ENCODE measurements at regions not wholly inside any gene's neighbourhood (a gene's known extent, or its start where the extent isn't known, plus 50 kb on each side); places are given as distances from the start of the nearest gene placed in this dataset.

DNA sequence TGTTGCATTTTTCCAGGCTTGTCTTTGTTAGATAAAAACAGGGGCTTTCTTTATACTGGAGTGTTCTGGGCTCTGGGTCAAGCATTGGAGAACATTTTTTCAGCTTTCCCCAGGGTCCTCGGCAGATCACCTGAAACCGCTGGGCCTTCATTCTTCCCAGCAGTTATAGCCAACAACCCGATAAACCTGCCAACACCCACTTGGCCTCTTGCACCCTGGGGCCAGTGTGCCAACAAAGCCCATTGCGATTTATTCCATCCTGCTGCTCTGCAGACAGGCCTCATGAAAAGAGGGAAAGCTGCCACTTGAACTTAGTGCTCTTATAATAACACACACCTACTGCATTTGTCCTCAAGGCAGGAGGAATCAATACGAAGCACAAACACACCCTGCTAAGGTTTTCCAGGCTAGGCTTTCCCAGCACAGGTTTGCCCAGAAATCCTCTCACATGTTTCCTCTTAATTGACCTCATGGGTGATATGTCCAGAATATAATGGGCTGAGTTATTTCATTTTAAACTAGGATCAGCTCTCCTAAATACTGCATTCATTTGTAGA is 669.3 kb downstream of the LIG4 start:
- DNase-seq, result no peak

GRCh38 chr13:107534548-107534947 is 680.8 kb downstream of the LIG4 start:
- DNase-seq, result no peak

DNA sequence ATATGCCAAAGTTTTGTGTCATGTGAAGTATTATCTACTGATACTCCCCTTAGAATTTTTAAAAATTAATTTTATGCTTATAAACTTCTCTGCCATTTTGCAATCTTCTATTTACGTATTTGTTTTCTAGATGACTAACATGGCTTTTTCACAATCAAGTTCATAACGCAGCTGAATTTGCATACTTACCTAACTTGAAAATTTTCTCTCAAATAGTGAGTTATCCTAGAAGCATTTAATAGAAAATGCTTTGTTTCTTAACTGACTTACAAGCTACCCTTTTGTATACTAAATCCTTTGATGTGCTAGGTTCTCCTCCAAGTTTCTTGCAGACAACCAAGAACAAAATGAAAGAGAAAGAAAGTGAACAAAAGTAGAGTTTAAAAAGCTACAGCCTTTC is 683.5 kb downstream of the LIG4 start:
- DNase-seq, result no peak

GRCh38 chr13:107531180-107531579 is 684.2 kb downstream of the LIG4 start:
- no peak for DNase-seq

DNA sequence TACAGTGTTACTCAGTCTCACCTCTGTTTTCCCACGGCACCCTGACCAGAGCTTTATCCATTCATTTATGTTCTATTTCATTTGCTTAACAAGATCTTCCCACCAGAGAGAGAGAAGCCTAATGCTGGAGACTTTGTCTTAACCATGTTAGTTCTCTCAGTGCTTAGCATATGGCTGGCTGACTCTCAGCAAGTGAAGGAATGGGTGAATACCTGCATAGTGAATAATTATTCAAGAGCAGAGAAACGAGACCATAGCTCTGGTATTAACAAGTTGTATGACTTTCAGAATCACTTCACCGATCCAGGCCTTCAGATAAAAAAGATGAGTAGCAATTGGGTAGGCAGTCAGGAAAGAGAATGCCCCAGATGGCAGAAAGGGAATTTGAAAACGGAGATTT is 686.3 kb downstream of the LIG4 start:
- no peak for DNase-seq

GRCh38 chr13:107518780-107519179 is 696.6 kb downstream of the LIG4 start:
- no peak for DNase-seq

GRCh38 chr13:107518292-107518691 is 697.0 kb downstream of the LIG4 start:
- no peak for DNase-seq

- DNase-seq, result no peak
Observed at GRCh38 chr13:107516517-107516916, 698.8 kb downstream of the LIG4 start.

GRCh38 chr13:107512551-107512950 is 702.8 kb downstream of the LIG4 start:
- DNase-seq, result no peak

- no peak for DNase-seq
Observed at GRCh38 chr13:107497661-107498060, 717.7 kb downstream of the LIG4 start.

GRCh38 chr13:107493266-107493665 is 722.1 kb downstream of the LIG4 start:
- DNase-seq, result no peak

- DNase-seq, result no peak
Observed at GRCh38 chr13:107482688-107483087, 732.6 kb downstream of the LIG4 start.

DNA sequence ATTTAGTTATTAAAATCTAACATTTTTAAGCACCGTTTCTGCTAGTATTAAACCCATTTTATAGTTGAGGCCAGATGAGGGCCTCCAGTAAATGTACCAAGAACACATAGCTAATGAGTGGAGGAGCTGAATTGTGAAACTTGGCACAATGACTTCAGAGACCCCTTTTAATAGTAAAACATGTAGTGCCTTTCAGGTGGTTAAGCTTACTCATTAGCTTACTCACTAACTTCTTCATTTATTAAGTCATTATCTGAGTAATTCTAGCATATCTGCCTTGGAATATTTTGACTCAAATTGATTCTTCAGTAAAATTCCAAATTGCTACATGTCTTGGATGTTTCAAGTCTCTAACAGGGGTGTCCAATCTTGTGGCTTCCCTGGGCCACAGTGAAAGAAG is 735.2 kb downstream of the LIG4 start:
- DNase-seq, result no peak

- DNase-seq, result no peak
Observed at GRCh38 chr13:107477772-107478379, 737.5 kb downstream of the LIG4 start.

DNA sequence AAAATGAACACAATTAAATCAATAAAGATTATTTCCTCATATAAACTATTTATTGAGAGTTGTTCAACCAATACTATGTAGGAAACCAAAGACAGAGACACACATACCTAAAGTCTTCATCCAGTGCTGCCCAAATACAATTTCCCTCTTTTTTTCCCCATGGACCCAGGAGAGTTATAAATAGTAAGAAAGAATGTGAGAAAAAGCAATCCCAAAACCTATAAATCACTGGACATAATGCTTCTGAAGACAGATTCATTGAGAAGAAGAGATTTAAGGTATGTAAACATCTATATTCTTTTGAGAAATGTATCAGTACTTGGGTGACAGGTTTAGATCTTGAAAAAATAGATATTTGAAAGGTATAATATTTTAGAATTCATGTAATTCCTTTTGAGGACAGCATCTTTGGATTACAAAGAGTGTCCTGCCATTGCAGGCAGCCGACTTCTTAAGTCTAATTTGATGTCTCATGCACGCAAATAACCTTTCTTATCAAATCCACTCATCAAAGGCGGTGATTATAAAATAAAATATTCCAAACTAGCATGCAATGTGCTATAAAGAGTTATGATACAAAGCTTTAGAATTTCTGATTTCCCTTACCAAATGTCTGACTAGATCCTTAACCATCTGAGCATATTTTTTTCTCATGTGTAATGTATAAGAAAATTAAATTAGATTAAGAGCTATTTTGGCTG is 739.4 kb downstream of the LIG4 start:
- no peak for DNase-seq

GRCh38 chr13:107473253-107473652 is 742.1 kb downstream of the LIG4 start:
- no peak for DNase-seq

DNA sequence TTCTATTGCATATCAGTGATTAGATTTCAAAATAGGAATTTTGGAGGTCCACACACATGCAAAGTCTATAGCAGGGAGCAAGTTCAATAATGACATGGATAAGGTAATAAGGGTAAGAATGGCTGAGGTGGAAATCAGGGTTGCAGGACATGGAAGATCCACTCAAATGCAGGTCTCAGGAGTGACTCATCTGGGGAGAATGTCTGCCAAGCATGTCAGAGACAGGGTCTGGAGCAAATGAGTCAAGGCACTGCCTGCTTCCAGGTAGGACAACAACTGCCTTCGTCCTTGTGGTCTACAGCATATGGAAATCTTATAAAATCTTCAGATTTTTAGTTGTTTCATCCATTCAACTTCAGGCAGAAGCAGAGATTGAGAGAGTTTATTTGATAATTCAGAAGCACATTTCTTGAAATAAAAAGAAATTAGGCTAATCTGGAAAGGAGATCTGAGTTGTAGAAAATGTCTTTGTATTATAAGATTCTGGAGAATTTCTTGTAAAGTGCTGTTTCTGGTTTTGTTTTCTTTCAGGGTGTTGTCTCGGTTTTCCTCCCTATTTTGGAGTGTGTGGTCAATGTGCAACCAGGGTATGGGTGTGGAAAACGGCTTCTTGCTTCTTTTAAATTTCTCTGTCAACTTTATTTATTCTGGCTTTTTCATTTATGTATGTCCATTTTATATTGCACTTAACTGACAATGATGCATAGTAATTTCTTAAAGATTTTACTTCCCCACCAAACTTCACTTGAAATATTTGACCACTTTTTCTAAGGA is 748.8 kb downstream of the LIG4 start:
- DNase-seq, result no peak

DNA sequence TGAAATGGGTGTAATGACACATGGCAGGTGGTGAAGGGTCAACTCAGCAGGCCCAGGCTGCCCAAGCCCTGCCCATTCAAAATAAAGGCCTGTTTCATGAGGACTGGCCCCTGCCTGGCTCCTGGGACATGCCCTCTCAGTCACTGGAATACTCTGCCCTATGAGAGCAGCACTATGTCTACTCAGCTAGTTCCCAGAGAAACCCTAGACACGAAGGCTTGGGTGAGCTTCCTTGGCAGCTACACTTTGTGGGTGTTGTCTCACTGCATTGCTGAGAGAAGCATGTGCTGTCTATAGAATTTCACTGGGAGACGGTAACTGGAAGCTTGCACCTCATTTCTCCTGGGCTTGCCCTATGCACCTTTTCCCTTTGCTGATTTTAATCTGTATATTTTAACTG is 752.8 kb downstream of the LIG4 start:
- no peak for DNase-seq

DNA sequence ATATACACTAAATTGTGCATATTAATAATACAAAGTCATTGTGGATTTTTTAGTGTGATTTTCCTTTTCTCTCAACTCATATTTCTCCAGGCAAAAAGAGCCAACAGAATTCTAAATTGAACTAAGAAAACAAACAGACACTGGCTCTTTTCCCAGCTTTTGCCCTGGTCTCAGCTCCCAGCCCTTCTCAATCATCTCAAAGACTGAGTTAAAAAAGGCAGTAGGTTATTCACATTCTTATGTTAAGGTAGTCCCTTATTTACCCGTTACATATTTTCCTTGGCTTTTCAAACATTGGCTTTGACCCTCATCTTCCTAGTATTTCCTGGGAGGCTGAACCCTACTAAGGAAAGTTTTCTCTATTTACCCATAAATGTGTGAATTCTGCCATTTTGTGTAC is 753.6 kb downstream of the LIG4 start:
- no peak for DNase-seq

GRCh38 chr13:107459430-107459829 is 755.9 kb downstream of the LIG4 start:
- DNase-seq, result no peak

DNA sequence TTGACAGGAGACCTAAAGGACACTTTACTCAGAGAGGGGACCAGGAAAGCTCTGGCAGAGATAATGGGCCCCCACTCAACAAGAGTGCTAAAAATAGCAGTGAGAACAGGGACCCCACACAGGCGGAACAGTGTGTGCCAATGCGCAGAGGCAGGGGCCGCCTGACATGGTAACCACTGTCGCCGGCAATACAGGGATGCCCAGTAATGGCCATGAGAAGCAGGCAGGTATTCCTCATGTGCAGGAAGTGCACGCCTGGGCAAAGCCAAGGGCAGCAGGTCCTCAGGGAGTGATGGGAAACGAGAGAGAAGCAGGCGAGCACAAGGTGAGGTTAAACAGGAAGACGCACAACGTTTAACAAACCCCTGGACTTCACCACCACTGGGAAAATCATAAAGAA is 757.1 kb downstream of the LIG4 start:
- DNase-seq, result no peak

DNA sequence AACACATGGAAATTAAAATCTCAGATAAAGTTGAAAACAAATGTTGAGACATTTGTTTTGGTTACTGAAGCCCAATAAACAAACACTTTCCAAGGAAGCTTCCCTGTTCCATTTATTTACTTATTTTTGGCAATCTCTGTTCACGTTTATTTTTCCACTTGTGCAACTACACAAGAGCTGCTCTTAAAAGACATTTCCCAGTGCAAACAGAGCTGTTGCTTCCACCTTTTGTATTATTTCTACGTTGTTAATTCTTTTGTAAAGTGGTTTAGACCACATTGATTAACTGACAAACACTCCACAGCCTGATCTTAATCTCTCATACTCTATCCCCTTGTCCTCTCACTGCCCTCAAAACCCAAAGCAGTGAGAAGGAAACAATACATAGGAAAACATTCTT is 757.6 kb downstream of the LIG4 start:
- DNase-seq, result no peak

DNA sequence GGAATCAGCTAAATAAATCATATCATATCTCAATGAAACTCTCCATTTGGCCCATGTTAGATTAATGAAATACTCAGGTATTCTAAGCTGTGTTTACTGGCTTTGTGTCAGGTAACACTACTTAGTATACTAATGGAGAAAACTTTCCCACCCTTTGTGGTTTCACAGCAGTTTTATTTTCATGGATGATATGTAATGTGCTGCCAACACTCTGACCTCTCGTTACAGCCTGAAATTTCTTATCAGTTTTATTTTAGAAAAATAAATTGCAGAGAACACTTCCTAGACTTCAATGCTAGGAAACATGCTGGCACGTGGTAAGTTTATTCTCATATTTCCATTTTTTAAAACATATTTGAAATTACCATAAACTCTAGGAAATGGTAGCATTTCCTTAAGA is 758.9 kb downstream of the LIG4 start:
- no peak for DNase-seq

- no peak for DNase-seq
Observed at GRCh38 chr13:107452833-107453232, 762.5 kb downstream of the LIG4 start.

All from activated CD4-positive, alpha-beta T cell treated with anti-CD3 and anti-CD28 coated beads for 1 hour (primary cell).